Tibial nerve (tissue), 3 donors: ENCODE measurements at regions not wholly inside any gene's neighbourhood (a gene's known extent, or its start where the extent isn't known, plus 50 kb on each side); places are given as distances from the start of the nearest gene placed in this dataset.

Experiments used
- POLR2A ChIP-seq, 2 donors: fragments of 450-650 bp; IDR thresholded peaks; one replicate each; pipeline ENCODE4 v1.6.1; 2017; ENCODE audit warnings: antibody characterized with exemption in 2 of 2, mild to moderate bottlenecking in 2 of 2, moderate library complexity in 2 of 2
- TF ChIP-seq, protein P1 (sequence below), 5 experiments: fragments of 200-600 bp in 3 of 5; fragments of 450-650 bp in 2 of 5; sonication (generic) in 3 of 5; IDR thresholded peaks; one replicate each; pipeline ENCODE4 v1.5.1; 2016 to 2019; ENCODE audit warnings: antibody characterized with exemption in 5 of 5, mild to moderate bottlenecking in 3 of 5, moderate library complexity in 2 of 5

DNA sequence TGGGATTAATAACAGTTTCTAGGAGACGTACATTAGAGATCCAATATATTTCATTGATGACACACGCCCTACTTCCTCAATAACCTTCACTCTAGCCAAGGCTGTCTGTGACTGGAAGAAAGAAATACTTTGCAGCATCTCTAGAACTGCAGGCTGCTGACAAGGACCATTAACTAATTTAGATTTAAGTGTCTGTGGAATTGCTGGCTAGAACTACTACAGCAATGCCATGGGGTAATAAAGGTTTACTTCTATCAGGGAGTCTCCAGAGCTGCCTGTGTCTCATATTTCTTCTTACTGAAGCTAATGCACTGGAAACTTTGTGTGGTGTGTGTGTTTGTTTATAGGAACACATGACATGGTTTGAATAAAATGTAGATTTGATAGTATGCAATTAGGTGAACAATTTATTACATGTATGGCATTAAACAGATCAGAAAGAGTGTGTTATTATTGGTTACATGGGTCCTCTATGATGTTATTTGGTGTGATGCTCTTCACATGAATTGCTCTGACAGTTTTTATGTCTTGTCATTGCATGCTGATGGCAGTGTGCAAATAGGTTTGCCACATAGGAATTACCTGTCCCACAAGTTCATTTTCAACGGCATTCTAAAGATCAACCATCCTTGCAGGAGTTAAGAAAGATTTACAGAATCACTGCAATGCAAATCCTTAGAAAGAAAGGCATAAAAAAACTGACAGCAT is 916.2 kb upstream of the CADM2 start:
- TF ChIP-seq, protein P1, sequence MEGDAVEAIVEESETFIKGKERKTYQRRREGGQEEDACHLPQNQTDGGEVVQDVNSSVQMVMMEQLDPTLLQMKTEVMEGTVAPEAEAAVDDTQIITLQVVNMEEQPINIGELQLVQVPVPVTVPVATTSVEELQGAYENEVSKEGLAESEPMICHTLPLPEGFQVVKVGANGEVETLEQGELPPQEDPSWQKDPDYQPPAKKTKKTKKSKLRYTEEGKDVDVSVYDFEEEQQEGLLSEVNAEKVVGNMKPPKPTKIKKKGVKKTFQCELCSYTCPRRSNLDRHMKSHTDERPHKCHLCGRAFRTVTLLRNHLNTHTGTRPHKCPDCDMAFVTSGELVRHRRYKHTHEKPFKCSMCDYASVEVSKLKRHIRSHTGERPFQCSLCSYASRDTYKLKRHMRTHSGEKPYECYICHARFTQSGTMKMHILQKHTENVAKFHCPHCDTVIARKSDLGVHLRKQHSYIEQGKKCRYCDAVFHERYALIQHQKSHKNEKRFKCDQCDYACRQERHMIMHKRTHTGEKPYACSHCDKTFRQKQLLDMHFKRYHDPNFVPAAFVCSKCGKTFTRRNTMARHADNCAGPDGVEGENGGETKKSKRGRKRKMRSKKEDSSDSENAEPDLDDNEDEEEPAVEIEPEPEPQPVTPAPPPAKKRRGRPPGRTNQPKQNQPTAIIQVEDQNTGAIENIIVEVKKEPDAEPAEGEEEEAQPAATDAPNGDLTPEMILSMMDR (IDR thresholded peaks at IDR 0.05): no peak
- TF ChIP-seq POLR2A (IDR thresholded peaks at IDR 0.05): no peak
